Activated CD4-positive, alpha-beta T cell treated with anti-CD3 and anti-CD28 coated beads, Interleukin-2, amount 10 ng/mL, durations not matched to agents 24 days and 14 days (primary cell): ENCODE measurements at regions not wholly inside any gene's neighbourhood (a gene's known extent, or its start where the extent isn't known, plus 50 kb on each side); places are given as distances from the start of the nearest gene placed in this dataset.

Experiments used
- DNase-seq: peaks from one replicate; pipeline ENCODE4 v3.0.0; 2022
- H3K27ac Mint-ChIP-seq: one replicate; pipeline ENCODE4 v1.8.0; 2022; ENCODE audit warnings: mild to moderate bottlenecking, mixed read lengths
- H3K27me3 Mint-ChIP-seq: one replicate; pipeline ENCODE4 v1.8.0; 2022; ENCODE audit warnings: mixed read lengths
- H3K36me3 Mint-ChIP-seq: one replicate; pipeline ENCODE4 v1.8.0; 2022; ENCODE audit warnings: low read depth, mild to moderate bottlenecking, mixed read lengths
- H3K4me1 Mint-ChIP-seq: one replicate; pipeline ENCODE4 v1.8.0; 2021; ENCODE audit warnings: mixed read lengths
- H3K4me3 Mint-ChIP-seq: one replicate; pipeline ENCODE4 v1.8.0; 2022; ENCODE audit warnings: mild to moderate bottlenecking, moderate library complexity, mixed read lengths
- H3K9me3 Mint-ChIP-seq: one replicate; pipeline ENCODE4 v1.8.0; 2021; ENCODE audit warnings: mixed read lengths
- intact Hi-C: fragments of 100-400 bp; cut with micrococcal nuclease; formaldehyde crosslinking; loops from one replicate; pipeline ENCODE4 v1.15.1; 2023

DNA sequence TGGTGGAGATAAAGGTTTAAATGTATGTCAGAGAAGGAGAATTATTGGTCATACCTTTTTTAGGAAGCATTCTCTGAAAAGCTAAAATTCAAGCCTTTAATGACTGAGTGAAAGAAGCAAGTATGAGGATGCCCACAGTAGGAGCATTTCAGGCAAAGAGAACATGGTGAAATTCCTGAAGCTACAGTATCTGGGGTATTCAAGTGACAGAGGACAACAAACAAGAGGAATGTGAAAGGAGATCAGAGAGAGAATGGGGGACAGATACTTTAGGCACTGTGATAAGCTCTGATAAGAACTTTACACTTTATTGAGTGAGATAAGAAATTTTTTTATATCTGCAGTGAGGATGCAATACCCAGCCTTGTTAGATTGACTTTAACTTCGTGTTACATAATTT is 621.3 kb upstream of the AGA start:
- no peak overlapping the region for H3K4me3 Mint-ChIP-seq
- DNase-seq: no peak
- H3K27ac Mint-ChIP-seq: no peak overlapping the region
- H3K36me3 Mint-ChIP-seq: no peaks in the 10 kb centered on the region
- H3K4me1 Mint-ChIP-seq: no peaks in the 10 kb centered on the region
- no peaks in the 10 kb centered on the region for H3K27me3 Mint-ChIP-seq
- intact Hi-C loops: no loop called here
- H3K9me3 Mint-ChIP-seq: no peaks in the 10 kb centered on the region

DNA sequence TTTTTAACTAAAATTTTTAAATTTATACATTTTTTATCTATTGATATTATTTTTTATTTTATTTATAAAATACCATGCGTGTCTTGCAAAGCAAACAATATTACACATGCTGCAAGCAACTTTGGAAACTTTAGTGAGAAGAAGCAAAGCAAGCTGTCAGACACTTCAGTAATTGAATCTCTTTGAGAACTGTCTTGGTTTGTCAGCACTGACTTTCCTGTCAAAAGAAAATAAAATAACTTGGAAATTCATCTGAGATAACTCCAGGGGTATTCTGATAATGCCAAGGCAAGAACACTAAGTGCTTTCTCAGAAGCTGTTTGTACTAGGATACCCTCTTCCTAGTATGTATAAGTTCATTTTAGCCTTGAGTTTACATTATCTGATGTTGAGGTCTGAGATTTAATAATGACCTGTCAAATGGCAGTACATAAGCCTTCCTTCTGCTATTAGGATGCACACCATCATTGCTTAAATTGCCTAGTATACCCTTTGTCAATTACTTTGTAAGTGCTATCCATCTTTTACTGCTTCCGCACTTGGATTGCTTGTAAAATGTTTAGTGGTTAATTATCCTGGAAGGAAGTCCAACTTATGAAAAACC is 624.2 kb upstream of the AGA start:
- Mint-ChIP-seq H3K36me3 (no peaks in the 10 kb centered on the region), H3K4me1 (no peaks in the 10 kb centered on the region), H3K4me3 (no peak overlapping the region), H3K27ac (no peak overlapping the region), H3K9me3 (no peaks in the 10 kb centered on the region), H3K27me3 (no peaks in the 10 kb centered on the region)
- DNase-seq: no peak
- intact Hi-C loops: no loop called here

DNA sequence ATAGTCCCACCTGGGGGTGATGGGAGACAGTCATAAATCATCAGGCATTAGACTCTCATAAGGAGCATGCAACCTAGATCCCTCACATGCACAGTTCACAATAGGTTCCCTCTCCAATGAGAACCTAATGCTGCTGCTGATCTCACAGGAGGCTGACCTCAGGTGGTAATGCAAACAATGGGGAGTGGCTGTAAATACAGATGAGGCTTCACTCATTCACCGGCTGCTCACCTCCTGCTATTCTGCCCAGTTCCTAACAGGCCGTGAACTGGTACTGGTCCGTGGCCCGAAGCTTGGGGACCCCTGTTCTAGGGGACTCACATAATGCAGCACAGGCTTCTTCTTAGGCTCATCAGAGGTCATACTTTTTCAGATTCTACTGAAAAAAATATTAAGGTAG is 625.9 kb upstream of the AGA start:
- no peaks in the 10 kb centered on the region for H3K4me1 Mint-ChIP-seq
- no peak overlapping the region for H3K27ac Mint-ChIP-seq
- no peaks in the 10 kb centered on the region for H3K27me3 Mint-ChIP-seq
- intact Hi-C loops: no loop called here
- no peaks in the 10 kb centered on the region for H3K9me3 Mint-ChIP-seq
- no peaks in the 10 kb centered on the region for H3K36me3 Mint-ChIP-seq
- no peak for DNase-seq
- H3K4me3 Mint-ChIP-seq: no peak overlapping the region

DNA sequence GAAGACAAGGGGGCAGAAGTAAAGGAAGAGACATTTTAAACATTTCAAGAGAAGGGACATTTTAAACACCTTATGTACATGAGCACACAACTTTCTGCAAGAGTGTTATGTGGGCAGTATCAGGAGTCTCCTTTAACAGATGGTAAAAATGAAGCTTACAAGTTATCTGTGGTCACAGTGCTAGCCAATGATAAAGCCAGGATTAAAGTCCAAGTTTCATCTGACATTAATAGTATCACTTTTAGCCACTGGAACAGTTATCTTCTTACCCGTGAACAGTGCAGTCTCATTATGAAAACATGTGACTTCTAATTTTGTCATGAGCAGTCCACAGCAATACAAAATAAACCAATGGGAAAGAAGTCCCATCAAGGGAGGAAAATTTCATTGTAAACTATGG is 627.9 kb upstream of the AGA start:
- Mint-ChIP-seq H3K27me3 (no peaks in the 10 kb centered on the region), H3K4me3 (no peak overlapping the region), H3K36me3 (no peaks in the 10 kb centered on the region), H3K9me3 (no peaks in the 10 kb centered on the region), H3K27ac (no peak overlapping the region), H3K4me1 (no peaks in the 10 kb centered on the region)
- no peak for DNase-seq
- intact Hi-C loops: no loop called here

DNA sequence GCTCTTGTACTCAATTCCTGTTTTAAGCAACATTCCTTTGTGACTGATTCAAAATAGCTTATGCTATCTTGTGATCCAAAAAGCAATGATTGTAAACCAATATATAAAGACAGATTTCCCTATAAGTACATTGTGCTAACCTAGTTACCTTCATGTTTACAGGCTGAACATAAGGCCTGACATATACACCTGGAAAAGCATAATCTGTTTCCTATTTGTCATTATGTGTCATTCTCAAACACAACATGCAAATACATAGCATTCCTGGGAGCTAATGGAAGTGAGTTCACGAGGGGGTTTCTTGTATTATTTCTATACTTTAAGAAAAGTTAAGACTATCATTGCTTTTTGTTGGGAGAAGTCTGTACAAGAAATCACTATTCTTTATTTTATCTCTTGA is 638.1 kb upstream of the AGA start:
- no peaks in the 10 kb centered on the region for H3K36me3 Mint-ChIP-seq
- no peak for DNase-seq
- intact Hi-C loops: no loop called here
- peaks cover 3% of the 10 kb centered on the region for H3K9me3 Mint-ChIP-seq
- H3K27me3 Mint-ChIP-seq: no peaks in the 10 kb centered on the region
- H3K4me3 Mint-ChIP-seq: no peak overlapping the region
- H3K27ac Mint-ChIP-seq: no peak overlapping the region
- H3K4me1 Mint-ChIP-seq: no peaks in the 10 kb centered on the region

DNA sequence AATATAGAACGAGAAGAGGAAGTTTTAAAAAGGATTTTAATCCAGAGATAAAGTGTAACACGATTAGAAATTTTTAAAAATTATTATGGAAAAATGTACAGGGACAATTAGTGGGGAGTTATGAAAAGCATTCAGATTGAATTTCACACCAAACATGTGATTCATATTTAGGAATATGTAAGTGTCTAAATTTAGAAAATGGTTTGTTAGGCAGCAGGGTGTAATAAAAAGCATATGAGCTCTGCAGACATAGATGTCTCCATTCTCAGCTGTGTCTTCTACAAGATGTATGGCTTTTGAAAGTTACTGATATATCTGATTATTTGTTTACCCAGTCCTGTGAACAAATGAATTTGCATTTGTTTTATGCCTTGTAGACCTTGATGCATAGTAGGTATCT is 638.9 kb upstream of the AGA start:
- no peak for DNase-seq
- no peaks in the 10 kb centered on the region for H3K4me1 Mint-ChIP-seq
- no peak overlapping the region for H3K4me3 Mint-ChIP-seq
- intact Hi-C loops: no loop called here
- no peaks in the 10 kb centered on the region for H3K27me3 Mint-ChIP-seq
- no peak overlapping the region for H3K27ac Mint-ChIP-seq
- peaks cover 3% of the 10 kb centered on the region for H3K9me3 Mint-ChIP-seq
- H3K36me3 Mint-ChIP-seq: no peaks in the 10 kb centered on the region

DNA sequence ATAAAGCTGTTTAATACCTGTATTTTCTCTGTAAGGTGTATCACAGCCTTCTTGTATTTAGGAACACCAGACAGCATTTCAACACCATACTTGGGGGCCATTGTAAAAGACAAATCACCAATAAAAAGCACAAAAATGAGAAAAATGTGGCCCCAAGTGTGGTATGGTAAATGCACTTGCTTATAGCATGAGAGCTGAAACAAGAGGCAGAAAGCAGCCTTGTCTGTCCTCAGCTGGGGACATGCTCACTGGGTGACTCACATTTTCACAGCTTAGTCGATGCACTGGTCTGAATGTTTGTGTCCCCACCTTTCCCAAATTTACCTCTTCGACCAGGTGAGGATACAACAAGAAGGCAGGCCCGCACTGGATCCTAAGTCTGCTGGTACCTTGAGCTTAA is 639.7 kb upstream of the AGA start:
- intact Hi-C loops: no loop called here
- Mint-ChIP-seq H3K4me3 (no peak overlapping the region), H3K27me3 (no peaks in the 10 kb centered on the region), H3K9me3 (peaks cover 3% of the 10 kb centered on the region), H3K27ac (no peak overlapping the region), H3K4me1 (no peaks in the 10 kb centered on the region), H3K36me3 (no peaks in the 10 kb centered on the region)
- DNase-seq: no peak

DNA sequence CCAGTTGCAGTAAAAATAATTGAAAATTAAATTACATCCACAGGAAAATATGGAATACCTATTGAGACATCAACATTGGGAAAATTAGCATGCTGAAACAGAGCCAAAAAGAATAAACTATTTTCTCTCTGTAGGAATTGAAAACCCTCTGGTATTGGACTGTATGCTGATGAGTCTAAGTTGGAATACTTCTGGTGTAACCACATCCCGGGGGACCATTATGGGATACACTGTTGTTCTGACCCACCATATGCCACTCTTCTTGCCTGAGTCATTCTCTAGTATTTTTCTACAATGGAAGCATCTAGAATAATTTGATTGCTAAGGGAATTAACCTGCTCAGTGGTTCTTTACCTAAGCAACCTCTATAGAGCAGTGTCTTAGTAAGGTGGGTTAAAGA is 640.7 kb upstream of the AGA start:
- intact Hi-C loops: no loop called here
- Mint-ChIP-seq H3K27me3 (no peaks in the 10 kb centered on the region), H3K27ac (no peak overlapping the region)

DNA sequence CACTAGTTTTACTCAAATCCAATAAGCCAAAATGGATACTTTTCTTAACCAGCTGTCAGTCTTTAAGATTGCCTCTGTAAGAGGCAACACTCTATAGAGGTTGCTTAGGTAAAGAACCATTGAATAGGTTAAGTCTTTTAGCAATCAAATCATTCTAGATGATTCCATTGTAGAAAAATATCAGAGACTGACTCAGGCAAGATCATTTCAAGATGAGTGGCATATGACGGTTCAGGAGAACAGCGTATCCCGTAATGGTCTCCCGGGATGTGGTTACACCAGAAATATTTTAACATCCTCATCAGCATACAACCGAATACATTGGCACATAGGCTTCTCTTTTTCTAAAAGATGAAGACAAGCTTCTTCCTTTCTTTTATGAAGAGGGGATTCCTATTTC is 641.7 kb upstream of the AGA start:
- H3K9me3 Mint-ChIP-seq: peaks cover 3% of the 10 kb centered on the region
- H3K4me1 Mint-ChIP-seq: no peaks in the 10 kb centered on the region
- H3K36me3 Mint-ChIP-seq: no peaks in the 10 kb centered on the region
- no peak overlapping the region for H3K4me3 Mint-ChIP-seq
- no peak for DNase-seq
- intact Hi-C loops: no loop called here
- no peak overlapping the region for H3K27ac Mint-ChIP-seq
- H3K27me3 Mint-ChIP-seq: no peaks in the 10 kb centered on the region

More for the DNA sequence above, 640.7 kb upstream of the AGA start:
- H3K4me3 Mint-ChIP-seq: no peak overlapping the region
- DNase-seq: no peak
- peaks cover 3% of the 10 kb centered on the region for H3K9me3 Mint-ChIP-seq
- H3K4me1 Mint-ChIP-seq: no peaks in the 10 kb centered on the region
- no peaks in the 10 kb centered on the region for H3K36me3 Mint-ChIP-seq

DNA sequence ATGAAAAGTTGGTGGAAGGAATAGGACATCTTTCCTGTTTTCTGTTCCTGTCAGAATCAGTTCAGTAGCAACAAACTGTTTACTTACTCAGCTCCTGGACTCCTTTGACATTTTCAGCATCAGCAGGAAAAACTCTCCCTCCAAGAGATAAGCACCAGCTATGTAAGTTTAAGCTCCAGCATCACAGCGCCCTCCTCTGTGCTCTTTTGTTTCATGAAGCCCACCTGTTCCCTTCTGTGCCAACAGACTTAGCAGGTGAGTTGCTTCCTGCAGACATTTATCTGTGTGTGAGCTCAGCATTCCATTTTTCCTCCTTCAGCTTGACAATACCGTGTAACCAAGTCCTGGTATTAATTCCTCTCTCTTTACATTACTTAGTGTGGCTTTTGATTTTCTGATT is 644.1 kb upstream of the AGA start:
- Mint-ChIP-seq H3K4me3 (no peak overlapping the region), H3K27me3 (no peaks in the 10 kb centered on the region), H3K4me1 (no peaks in the 10 kb centered on the region), H3K9me3 (no peaks in the 10 kb centered on the region), H3K27ac (no peak overlapping the region), H3K36me3 (no peaks in the 10 kb centered on the region)
- intact Hi-C loops: no loop called here
- DNase-seq: no peak

DNA sequence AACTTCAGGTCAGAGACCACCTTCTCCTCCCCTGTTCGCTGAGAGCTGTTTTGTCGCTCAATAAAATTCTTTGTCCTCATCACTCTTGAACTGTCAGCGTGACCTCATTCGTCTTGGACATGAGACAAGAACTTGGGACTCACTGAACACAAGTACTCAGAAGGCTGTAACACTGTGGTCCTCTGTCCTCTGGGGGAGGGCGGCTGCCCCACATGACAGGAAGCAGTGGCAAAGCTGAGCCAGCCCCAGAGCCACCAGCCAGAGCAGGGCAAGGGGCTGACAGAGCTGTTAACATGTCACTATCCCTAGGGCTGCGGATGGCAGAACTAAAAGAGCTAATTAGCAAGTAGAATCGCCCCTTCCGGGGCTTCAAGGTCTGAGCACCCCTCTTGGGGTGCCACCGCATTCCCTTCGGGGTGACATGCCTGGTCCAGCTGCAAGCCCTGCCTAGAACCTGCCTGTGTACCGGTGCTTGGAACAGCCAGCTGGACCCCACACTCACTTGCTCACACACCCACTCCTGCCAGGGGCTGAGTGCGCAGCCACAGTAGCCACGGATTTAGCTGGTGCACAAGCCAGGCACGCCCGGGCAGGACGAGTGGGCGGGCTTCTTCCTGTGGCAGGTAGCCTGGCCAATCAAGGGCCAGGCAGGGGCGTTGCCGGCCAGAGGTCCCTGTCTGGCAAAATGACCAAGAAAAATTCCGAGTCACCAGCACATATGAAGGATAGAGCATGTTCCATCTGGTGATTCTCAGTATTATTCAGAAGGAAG is 648.6 kb upstream of the AGA start:
- H3K4me1 Mint-ChIP-seq: no peaks in the 10 kb centered on the region
- intact Hi-C loops: no loop called here
- no peaks in the 10 kb centered on the region for H3K27me3 Mint-ChIP-seq
- no peaks in the 10 kb centered on the region for H3K36me3 Mint-ChIP-seq
- H3K27ac Mint-ChIP-seq: no peak overlapping the region
- DNase-seq: no peak
- H3K4me3 Mint-ChIP-seq: no peak overlapping the region
- H3K9me3 Mint-ChIP-seq: no peaks in the 10 kb centered on the region

DNA sequence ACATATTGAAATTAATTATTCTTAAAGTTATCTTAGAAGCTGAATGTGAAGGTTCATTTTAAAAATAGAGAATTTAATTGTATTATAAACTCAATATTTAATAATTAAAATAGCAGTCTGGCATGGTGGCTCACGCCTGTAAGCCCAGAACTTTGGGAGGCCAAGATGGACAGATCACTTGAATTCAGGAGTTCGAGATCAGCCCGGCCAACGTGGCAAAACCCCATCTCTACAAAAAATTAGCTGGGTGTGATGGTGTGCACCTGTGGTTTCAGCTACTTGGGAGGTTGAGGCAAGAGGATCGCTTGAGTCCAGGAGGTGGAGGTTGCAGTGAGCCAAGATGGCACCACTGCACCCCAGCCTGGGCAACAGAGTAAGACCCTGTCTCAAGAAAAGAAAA is 659.9 kb upstream of the AGA start:
- H3K9me3 Mint-ChIP-seq: no peaks in the 10 kb centered on the region
- no peaks in the 10 kb centered on the region for H3K27me3 Mint-ChIP-seq
- no peak overlapping the region for H3K27ac Mint-ChIP-seq
- H3K36me3 Mint-ChIP-seq: no peaks in the 10 kb centered on the region
- no peaks in the 10 kb centered on the region for H3K4me1 Mint-ChIP-seq
- DNase-seq: no peak
- no peak overlapping the region for H3K4me3 Mint-ChIP-seq
- intact Hi-C loops: no loop called here

DNA sequence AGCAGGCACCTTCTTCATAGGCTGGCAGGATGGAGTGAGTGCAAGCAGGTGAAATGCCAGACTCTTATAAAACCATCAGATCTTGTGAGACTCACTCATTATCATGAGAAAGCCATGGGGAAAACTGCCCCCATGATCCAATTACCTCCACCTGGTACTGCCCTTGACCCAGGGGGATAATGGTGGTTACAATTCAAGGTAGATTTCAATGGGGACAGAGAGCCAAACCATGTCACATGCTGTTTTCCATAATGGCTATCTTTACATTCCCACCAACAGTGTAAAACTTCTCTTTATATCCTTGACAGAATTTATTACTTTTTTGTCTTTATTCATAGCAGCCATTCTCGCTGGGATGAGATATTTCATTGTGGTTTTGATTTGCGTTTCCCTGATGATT is 663.0 kb upstream of the AGA start:
- Mint-ChIP-seq H3K27me3 (no peaks in the 10 kb centered on the region), H3K4me3 (no peak overlapping the region), H3K36me3 (no peaks in the 10 kb centered on the region), H3K27ac (no peak overlapping the region), H3K9me3 (no peaks in the 10 kb centered on the region), H3K4me1 (no peaks in the 10 kb centered on the region)
- intact Hi-C loops: no loop called here
- DNase-seq: no peak

DNA sequence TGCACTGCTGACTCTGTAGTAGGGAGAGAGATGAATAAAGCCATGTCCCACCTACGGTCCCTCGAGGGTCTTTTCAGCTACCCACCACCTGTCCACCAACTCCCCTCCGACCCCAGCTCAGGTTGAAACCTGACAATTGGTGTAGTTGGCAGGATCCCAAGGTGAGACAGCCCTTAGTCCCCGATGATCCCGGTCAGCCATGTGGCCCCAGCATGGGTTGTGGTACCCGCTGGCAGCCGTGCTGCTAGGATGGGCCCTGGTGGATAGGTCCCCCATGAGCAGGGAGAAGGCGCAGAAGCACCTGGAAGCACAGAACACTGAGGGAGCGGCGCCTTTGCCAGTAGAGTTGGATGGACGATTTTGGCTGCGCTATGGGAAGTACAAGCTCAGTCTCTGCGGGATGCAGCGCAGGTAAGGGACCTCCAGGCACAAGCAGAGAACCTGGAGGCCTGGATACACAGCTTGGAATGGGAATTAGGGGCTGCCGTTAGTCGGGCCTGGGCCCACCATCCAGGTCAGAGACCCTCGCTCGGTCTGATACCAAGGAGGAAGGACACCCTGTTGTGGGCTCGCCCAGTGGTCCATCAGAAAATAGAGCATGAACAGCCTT is 694.6 kb upstream of the AGA start:
- no peak for DNase-seq
- no peak overlapping the region for H3K27ac Mint-ChIP-seq
- peaks cover 4% of the 10 kb centered on the region for H3K9me3 Mint-ChIP-seq
- intact Hi-C loops: no loop called here
- H3K4me3 Mint-ChIP-seq: no peak overlapping the region
- no peaks in the 10 kb centered on the region for H3K36me3 Mint-ChIP-seq
- no peaks in the 10 kb centered on the region for H3K27me3 Mint-ChIP-seq
- no peaks in the 10 kb centered on the region for H3K4me1 Mint-ChIP-seq
